Fibroblast of lung (primary cell): ENCODE measurements at regions not wholly inside any gene's neighbourhood (a gene's known extent, or its start where the extent isn't known, plus 50 kb on each side); places are given as distances from the start of the nearest gene placed in this dataset.

Experiments used
- CTCF ChIP-seq, 2 donors: IDR thresholded peaks in 1 of 2; conservative IDR thresholded peaks in 1 of 2; 1 replicate in 1 of 2; 2 replicates in 1 of 2; pipeline ENCODE4 v1.5.1; 2011 to 2012; ENCODE audit warnings: low read length in 2 of 2, control low read depth in 1 of 2, inconsistent platforms in 1 of 2, low read depth in 1 of 2, mild to moderate bottlenecking in 1 of 2
- EZH2 ChIP-seq: IDR thresholded peaks from 2 replicates; pipeline ENCODE4 v1.5.1; 2012; ENCODE audit warnings: low read length, control low read depth, mild to moderate bottlenecking; ENCODE audit errors: missing control alignments

DNA sequence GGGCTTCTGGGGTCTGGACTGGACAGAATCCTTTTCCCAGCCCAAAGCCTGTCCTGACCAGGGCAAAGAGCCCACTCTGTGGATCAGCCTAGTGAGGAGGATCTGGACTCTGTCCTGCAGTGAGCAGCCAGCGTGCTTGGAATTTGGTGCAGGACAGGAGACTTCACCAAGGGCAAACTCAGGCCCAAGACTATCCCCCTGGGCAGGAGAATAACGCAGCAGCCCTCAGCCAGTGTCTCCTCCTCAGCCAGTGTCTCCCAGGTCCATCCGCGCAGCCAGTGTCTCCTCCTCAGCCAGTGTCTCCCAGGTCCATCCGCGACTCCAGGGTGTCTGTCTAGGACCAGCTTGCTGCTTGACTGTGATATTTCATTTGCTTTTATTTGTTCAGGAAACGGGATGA is 1334.0 kb downstream of the TBC1D22A start:
- TF ChIP-seq CTCF (conservative IDR thresholded peaks at IDR 0.05 in 1 of 2, IDR thresholded peaks at IDR 0.05 in 1 of 2; ENCODE audit: low read depth in 1 of 2, low read length in 2 of 2) (no peak), EZH2 (no peak)
